C4-2B (cell line): ENCODE measurements at regions not wholly inside any gene's neighbourhood (a gene's known extent, or its start where the extent isn't known, plus 50 kb on each side); places are given as distances from the start of the nearest gene placed in this dataset.

Source experiments
- H3K27ac ChIP-seq: fragments of 450-650 bp; 2 replicates; pipeline ENCODE4 v1.5.1; 2017
- CTCF ChIP-seq: fragments of 450-650 bp; conservative IDR thresholded peaks from 2 replicates; pipeline ENCODE4 v1.5.1; 2017; ENCODE audit warnings: mild to moderate bottlenecking
- ZFX ChIP-seq: fragments of 450-650 bp; IDR thresholded peaks from 2 replicates; pipeline ENCODE4 v1.6.1; 2017

- no peak for TF ChIP-seq CTCF
- no peak for TF ChIP-seq ZFX
- no peak overlapping the region for H3K27ac ChIP-seq
These were observed 2217.4 kb upstream of the WWC1 start for GRCh38 chr5:166073901-166074581.

- TF ChIP-seq ZFX (no peak), CTCF (no peak)
- no peak overlapping the region for H3K27ac ChIP-seq
These were observed 2216.6 kb upstream of the WWC1 start for GRCh38 chr5:166074582-166075481.

GRCh38 chr5:166083183-166083959 lies 2208.1 kb upstream of the WWC1 start:
- no peak for TF ChIP-seq ZFX
- no peak for TF ChIP-seq CTCF

GRCh38 chr5:166086568-166086967 lies 2204.9 kb upstream of the WWC1 start:
- TF ChIP-seq ZFX (no peak), CTCF (no peak)
- H3K27ac ChIP-seq: no peak overlapping the region

More at GRCh38 chr5:166083183-166083959, 2208.1 kb upstream of the WWC1 start:
- no peak overlapping the region for H3K27ac ChIP-seq

GRCh38 chr5:166088389-166089039 lies 2202.9 kb upstream of the WWC1 start:
- TF ChIP-seq CTCF (no peak), ZFX (no peak)
- H3K27ac ChIP-seq: no peak overlapping the region

GRCh38 chr5:166091931-166092330 lies 2199.5 kb upstream of the WWC1 start:
- H3K27ac ChIP-seq: no peak overlapping the region
- TF ChIP-seq CTCF: no peak
- no peak for TF ChIP-seq ZFX
